K562 (cell line): ENCODE measurements at regions not wholly inside any gene's neighbourhood (a gene's known extent, or its start where the extent isn't known, plus 50 kb on each side); places are given as distances from the start of the nearest gene placed in this dataset.

Experiments
- ATAC-seq: fragments of 200-7000 bp; cut with Tn5 transposase; 3 replicates; pipeline ENCODE4 v1.9.1; 2020; ENCODE audit warnings: moderate library complexity
- BruUV-seq: library from RNA; stranded (reverse); fragments of 400-500 nt; replicated peaks from 2 replicates; lab custom pipeline; 2021; lab: Mats Ljungman, UMichigan
- CTCF ChIA-PET: fragments of 300-600 bp; formaldehyde crosslinking; extraction: SDS; loops from one replicate; lab custom pipeline; 2021; ENCODE audit warnings: low intra/inter-chr PET ratio; lab: Yijun Ruan, JAX
- POLR2A ChIA-PET: fragments of 300-600, 350-650 bp; sonication (Branson Sonifier 250); formaldehyde crosslinking; extraction: SDS; loops from one replicate; lab custom pipeline; 2021; ENCODE audit warnings: antibody characterized with exemption, inconsistent platforms; lab: Yijun Ruan, JAX
- DNase-seq, 4 experiments: peaks; one replicate each; pipeline versions ENCODE4 v3.0.0 to v3.0.0-alpha.2; 2011 to 2018; ENCODE audit warnings: low spot score in 3 of 4, mixed read lengths in 3 of 4; ENCODE audit errors: extremely low read depth in 1 of 4
- FAIRE-seq: peaks from 2 replicates; lab custom pipeline; 2011; peaks lifted over from hg19 to GRCh38; lab: Jason Lieb, UNC
- H2AFZ ChIP-seq: 2 replicates; pipeline ENCODE4 v1.6.0; 2011; ENCODE audit warnings: low read depth, low read length, control low read depth, inconsistent platforms
- H3K27ac ChIP-seq: fragments of 200-600 bp; 3 replicates; pipeline ENCODE4 v1.8.0; 2011; ENCODE audit warnings: low read depth, mild to moderate bottlenecking, control low read depth, inconsistent platforms, low read length, moderate library complexity, mixed read lengths; ENCODE audit errors: extremely low read depth
- H3K27me3 ChIP-seq, 2 experiments: fragments of 300-600 bp in 1 of 2; 2 replicates in 1 of 2; 3 replicates in 1 of 2; pipeline versions ENCODE4 v1.6.0 to v1.8.0; 2011; ENCODE audit warnings: inconsistent platforms in 2 of 2, low read length in 2 of 2, mild to moderate bottlenecking in 1 of 2, mixed read lengths in 1 of 2, moderate library complexity in 1 of 2; ENCODE audit not compliant: control insufficient read depth in 2 of 2, insufficient read depth in 2 of 2
- H3K36me3 ChIP-seq: fragments of 300-600 bp; 3 replicates; pipeline ENCODE4 v1.8.0; 2011; ENCODE audit warnings: mild to moderate bottlenecking, low read length, inconsistent platforms; ENCODE audit not compliant: control insufficient read depth, insufficient read depth
- H3K4me1 ChIP-seq, 2 experiments: fragments of 200-600 bp in 1 of 2; replicated peaks in 1 of 2; 2 replicates in 1 of 2; 3 replicates in 1 of 2; pipeline versions ENCODE4 v1.5.1 to v1.8.0; 2011; ENCODE audit warnings: inconsistent platforms in 2 of 2, low read length in 2 of 2, mild to moderate bottlenecking in 1 of 2, mixed read lengths in 1 of 2, moderate library complexity in 1 of 2; ENCODE audit not compliant: control insufficient read depth in 2 of 2, insufficient read depth in 2 of 2
- H3K4me2 ChIP-seq: 2 replicates; pipeline ENCODE4 v1.6.1; 2011; ENCODE audit warnings: low read length, control low read depth, inconsistent platforms, mixed read lengths; ENCODE audit not compliant: insufficient read depth
- H3K4me3 ChIP-seq: fragments of 200-600 bp; sonication (generic), shearing (Covaris generic); 2 replicates; pipeline ENCODE4 v1.5.1; 2016; ENCODE audit warnings: control low read depth, inconsistent platforms
- H3K79me2 ChIP-seq: fragments of 200-600 bp; 3 replicates; pipeline ENCODE4 v1.8.0; 2011; ENCODE audit warnings: low read length, inconsistent platforms; ENCODE audit not compliant: control insufficient read depth, insufficient read depth
- H3K9ac ChIP-seq, 2 experiments: 2 replicates each; pipeline versions ENCODE4 v1.6.0 to v1.6.1; 2011; ENCODE audit warnings: low read depth in 2 of 2, low read length in 2 of 2, control low read depth in 1 of 2, inconsistent platforms in 1 of 2, mild to moderate bottlenecking in 1 of 2, mixed read lengths in 1 of 2; ENCODE audit not compliant: insufficient read depth in 1 of 2
- H3K9me1 ChIP-seq: one replicate; pipeline ENCODE4 v1.6.0; 2011; ENCODE audit warnings: inconsistent platforms, mild to moderate bottlenecking, low read length, moderate library complexity; ENCODE audit not compliant: control insufficient read depth, insufficient read depth
- H3K9me3 ChIP-seq: replicated peaks from 2 replicates; pipeline ENCODE4 v1.5.1; 2011; ENCODE audit warnings: low read depth, low read length, inconsistent platforms; ENCODE audit not compliant: control insufficient read depth, insufficient read depth
- H4K20me1 ChIP-seq: replicated peaks from 2 replicates; pipeline ENCODE4 v1.6.1; 2011; ENCODE audit warnings: low read length, inconsistent platforms, mixed read lengths; ENCODE audit not compliant: control insufficient read depth, insufficient read depth
- AFF1 ChIP-seq, 2 experiments: fragments of 450-650 bp; IDR thresholded peaks; 2 replicates each; pipeline ENCODE4 v1.6.1; 2018; ENCODE audit warnings: mild to moderate bottlenecking in 2 of 2, low read depth in 1 of 2; ENCODE audit not compliant: partially characterized antibody in 2 of 2
- BCL6 ChIP-seq: fragments of 250-450 bp; sonication (Bioruptor Pico); IDR thresholded peaks from 2 replicates; pipeline ENCODE4 v1.4.0; 2020
- CTBP1 ChIP-seq: fragments of 450-650 bp; IDR thresholded peaks from 2 replicates; pipeline ENCODE4 v1.6.1; 2016; ENCODE audit warnings: borderline replicate concordance
- E4F1 ChIP-seq: fragments of 250-450 bp; sonication (Bioruptor Pico); IDR thresholded peaks from 2 replicates; pipeline ENCODE4 v1.5.0; 2021; ENCODE audit warnings: mild to moderate bottlenecking, borderline replicate concordance
- GTF3C2 ChIP-seq: IDR thresholded peaks from 3 replicates; pipeline ENCODE4 v1.6.1; 2011; ENCODE audit warnings: borderline replicate concordance, mild to moderate bottlenecking, moderate library complexity; ENCODE audit not compliant: insufficient read length; ENCODE audit errors: extremely low read depth
- HEY1 ChIP-seq: fragments of 250-450 bp; sonication (Bioruptor Pico); IDR thresholded peaks from 2 replicates; pipeline ENCODE4 v1.5.0; 2020; ENCODE audit warnings: mild to moderate bottlenecking, moderate library complexity, borderline replicate concordance
- ILF3 ChIP-seq: fragments of 450-650 bp; IDR thresholded peaks from 2 replicates; pipeline ENCODE4 v1.6.1; 2018; ENCODE audit warnings: antibody characterized with exemption, mild to moderate bottlenecking, moderate library complexity, borderline replicate concordance
- MITF ChIP-seq: IDR thresholded peaks from 2 replicates; pipeline ENCODE4 v1.6.1; 2014; ENCODE audit warnings: antibody characterized with exemption
- PYGO2 ChIP-seq: fragments of 450-650 bp; IDR thresholded peaks from 2 replicates; pipeline ENCODE4 v1.6.1; 2016; ENCODE audit warnings: mild to moderate bottlenecking, missing genetic modification characterization, moderate library complexity, missing compliant biosample characterization
- SUPT5H ChIP-seq: fragments of 450-650 bp; IDR thresholded peaks from 2 replicates; pipeline ENCODE4 v1.6.1; 2016
- WGBS: fragments of 100-300 bp; shearing (Covaris generic); methylation state at CpG from one replicate; pipeline ENCODE4 v1.1.6; 2016; ENCODE audit warnings: low coverage, mixed read lengths; ENCODE audit not compliant: insufficient coverage; ENCODE audit errors: missing lambda C conversion rate; 5-methylcytosine and 5-hydroxymethylcytosine counted together
- in situ Hi-C: fragments of 300-500 bp; cut with MboI; formaldehyde crosslinking; loops from 4 replicates; pipeline ENCODE4 v1.15.0; 2018; ENCODE audit warnings: inconsistent platforms, mixed read lengths
- intact Hi-C: fragments of 100-400 bp; cut with micrococcal nuclease; formaldehyde crosslinking; loops from 2 replicates; pipeline ENCODE4 v1.14.2; 2022

GRCh38 chr12:5185435-5186069, 141.9 kb downstream of the KCNA5 start:
- 7% methylated on average over 8 of the region's 8 CpGs for WGBS
- H4K20me1 ChIP-seq: no peaks in the 10 kb centered on the region
- H3K4me2 ChIP-seq: no peak overlapping the region
- H2AFZ ChIP-seq: no peak overlapping the region
- in situ Hi-C loops: loop anchor here (25.0 kb wide), 1 partner anchor 602 kb away; no protein-coding TSS in a partner anchor
- H3K27me3 ChIP-seq: no peaks in the 10 kb centered on the region
- H3K36me3 ChIP-seq: no peaks in the 10 kb centered on the region
- H3K9me1 ChIP-seq: no peaks in the 10 kb centered on the region
- intact Hi-C loops: no loop called here
- no peak overlapping the region for H3K27ac ChIP-seq
- CTCF ChIA-PET: no interaction called here
- FAIRE-seq (no peak), DNase-seq (no peak), ATAC-seq (no peak)
- H3K9me3 ChIP-seq: no peaks in the 10 kb centered on the region
- no peak overlapping the region for H3K4me3 ChIP-seq
- BruUV-seq: no TSS peak
- no peaks in the 10 kb centered on the region for H3K4me1 ChIP-seq
- no peaks in the 10 kb centered on the region for H3K79me2 ChIP-seq
- POLR2A ChIA-PET: no interaction called here
- H3K9ac ChIP-seq: no peak overlapping the region
- no peak for TF ChIP-seq BCL6
- TF ChIP-seq HEY1: no peak
- TF ChIP-seq ILF3: no peak
- no peak for TF ChIP-seq PYGO2
- TF ChIP-seq AFF1 (IDR thresholded peaks at IDR 0.05; ENCODE audit: low read depth in 1 of 2, partially characterized antibody in 2 of 2): no peak
- TF ChIP-seq SUPT5H: no peak
- TF ChIP-seq E4F1: no peak
- no peak for TF ChIP-seq MITF
- TF ChIP-seq GTF3C2: no peak
- TF ChIP-seq CTBP1: no peak
